RWPE2 (cell line): ENCODE measurements at regions not wholly inside any gene's neighbourhood (a gene's known extent, or its start where the extent isn't known, plus 50 kb on each side); places are given as distances from the start of the nearest gene placed in this dataset.

Experiments used
- ATAC-seq: fragments of 200-7000 bp; cut with Tn5 transposase; 3 replicates; pipeline ENCODE4 v1.9.1; 2021; ENCODE audit warnings: low read depth
- DNase-seq: peaks from one replicate; pipeline ENCODE4 v3.0.0-alpha.2; 2020; ENCODE audit warnings: low spot score
- H3K27ac ChIP-seq: fragments of 450-650 bp; 2 replicates; pipeline ENCODE4 v1.5.1; 2017; ENCODE audit warnings: mild to moderate bottlenecking; ENCODE audit not compliant: poor library complexity, severe bottlenecking
- H3K27me3 ChIP-seq: fragments of 250-450 bp; sonication (Bioruptor Pico); 2 replicates; pipeline ENCODE4 v1.5.1; 2021; ENCODE audit warnings: mild to moderate bottlenecking, moderate library complexity; ENCODE audit not compliant: insufficient read depth, poor library complexity, severe bottlenecking
- H3K36me3 ChIP-seq: fragments of 250-450 bp; sonication (Bioruptor Pico); 2 replicates; pipeline ENCODE4 v1.5.1; 2020; ENCODE audit warnings: low read depth, mild to moderate bottlenecking, moderate library complexity
- H3K4me1 ChIP-seq: fragments of 250-450 bp; sonication (Bioruptor Pico); 2 replicates; pipeline ENCODE4 v1.5.1; 2021; ENCODE audit warnings: mild to moderate bottlenecking, moderate library complexity; ENCODE audit not compliant: insufficient read depth, poor library complexity, severe bottlenecking
- H3K4me3 ChIP-seq: fragments of 250-450 bp; sonication (Bioruptor Pico); 2 replicates; pipeline ENCODE4 v1.5.1; 2021; ENCODE audit warnings: mild to moderate bottlenecking, moderate library complexity; ENCODE audit not compliant: severe bottlenecking
- H3K9me3 ChIP-seq: fragments of 250-450 bp; sonication (Bioruptor Pico); 2 replicates; pipeline ENCODE4 v1.5.1; 2021; ENCODE audit warnings: mild to moderate bottlenecking, moderate library complexity; ENCODE audit not compliant: severe bottlenecking
- TF ChIP-seq, protein P1 (sequence below): fragments of 450-650 bp; IDR thresholded peaks from one replicate; pipeline ENCODE4 v1.5.1; 2017; ENCODE audit warnings: mild to moderate bottlenecking, moderate library complexity; ENCODE audit not compliant: poor library complexity, severe bottlenecking

DNA sequence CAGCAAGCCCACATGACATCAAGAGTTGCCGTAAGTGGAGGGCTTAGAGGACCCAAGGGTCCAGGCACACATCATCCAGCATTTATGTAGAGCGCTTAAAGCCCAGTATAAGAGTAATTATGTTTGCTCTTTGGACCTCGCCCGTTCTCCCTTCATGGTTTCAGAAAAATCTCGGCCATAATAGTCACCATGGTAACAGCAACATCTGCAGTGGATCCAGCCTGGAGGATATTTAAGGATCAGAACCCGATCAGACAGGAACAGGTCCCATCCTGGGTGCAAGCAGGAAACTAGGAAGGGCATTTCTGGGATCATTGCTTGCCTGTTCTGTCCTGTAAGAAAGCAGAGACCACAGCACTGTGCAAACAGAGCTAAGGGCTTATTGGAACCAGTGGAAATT, 89.9 kb upstream of the KAZN start:
- Histone ChIP-seq H3K27ac (no peak overlapping the region), H3K27me3 (no peaks in the 10 kb centered on the region), H3K4me1 (no peaks in the 10 kb centered on the region), H3K4me3 (no peak overlapping the region), H3K36me3 (no peaks in the 10 kb centered on the region), H3K9me3 (no peaks in the 10 kb centered on the region)
- ATAC-seq (no peak), DNase-seq (no peak)
- TF ChIP-seq, protein P1, sequence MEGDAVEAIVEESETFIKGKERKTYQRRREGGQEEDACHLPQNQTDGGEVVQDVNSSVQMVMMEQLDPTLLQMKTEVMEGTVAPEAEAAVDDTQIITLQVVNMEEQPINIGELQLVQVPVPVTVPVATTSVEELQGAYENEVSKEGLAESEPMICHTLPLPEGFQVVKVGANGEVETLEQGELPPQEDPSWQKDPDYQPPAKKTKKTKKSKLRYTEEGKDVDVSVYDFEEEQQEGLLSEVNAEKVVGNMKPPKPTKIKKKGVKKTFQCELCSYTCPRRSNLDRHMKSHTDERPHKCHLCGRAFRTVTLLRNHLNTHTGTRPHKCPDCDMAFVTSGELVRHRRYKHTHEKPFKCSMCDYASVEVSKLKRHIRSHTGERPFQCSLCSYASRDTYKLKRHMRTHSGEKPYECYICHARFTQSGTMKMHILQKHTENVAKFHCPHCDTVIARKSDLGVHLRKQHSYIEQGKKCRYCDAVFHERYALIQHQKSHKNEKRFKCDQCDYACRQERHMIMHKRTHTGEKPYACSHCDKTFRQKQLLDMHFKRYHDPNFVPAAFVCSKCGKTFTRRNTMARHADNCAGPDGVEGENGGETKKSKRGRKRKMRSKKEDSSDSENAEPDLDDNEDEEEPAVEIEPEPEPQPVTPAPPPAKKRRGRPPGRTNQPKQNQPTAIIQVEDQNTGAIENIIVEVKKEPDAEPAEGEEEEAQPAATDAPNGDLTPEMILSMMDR: no peak

GRCh38 chr1:14511166-14511680, 87.3 kb upstream of the KAZN start:
- DNase-seq (no peak), ATAC-seq (no peak)
- Histone ChIP-seq H3K27me3 (no peaks in the 10 kb centered on the region), H3K9me3 (no peaks in the 10 kb centered on the region), H3K4me3 (no peak overlapping the region), H3K36me3 (no peaks in the 10 kb centered on the region), H3K4me1 (no peaks in the 10 kb centered on the region), H3K27ac (no peak overlapping the region)
- TF ChIP-seq, protein P1: no peak

DNA sequence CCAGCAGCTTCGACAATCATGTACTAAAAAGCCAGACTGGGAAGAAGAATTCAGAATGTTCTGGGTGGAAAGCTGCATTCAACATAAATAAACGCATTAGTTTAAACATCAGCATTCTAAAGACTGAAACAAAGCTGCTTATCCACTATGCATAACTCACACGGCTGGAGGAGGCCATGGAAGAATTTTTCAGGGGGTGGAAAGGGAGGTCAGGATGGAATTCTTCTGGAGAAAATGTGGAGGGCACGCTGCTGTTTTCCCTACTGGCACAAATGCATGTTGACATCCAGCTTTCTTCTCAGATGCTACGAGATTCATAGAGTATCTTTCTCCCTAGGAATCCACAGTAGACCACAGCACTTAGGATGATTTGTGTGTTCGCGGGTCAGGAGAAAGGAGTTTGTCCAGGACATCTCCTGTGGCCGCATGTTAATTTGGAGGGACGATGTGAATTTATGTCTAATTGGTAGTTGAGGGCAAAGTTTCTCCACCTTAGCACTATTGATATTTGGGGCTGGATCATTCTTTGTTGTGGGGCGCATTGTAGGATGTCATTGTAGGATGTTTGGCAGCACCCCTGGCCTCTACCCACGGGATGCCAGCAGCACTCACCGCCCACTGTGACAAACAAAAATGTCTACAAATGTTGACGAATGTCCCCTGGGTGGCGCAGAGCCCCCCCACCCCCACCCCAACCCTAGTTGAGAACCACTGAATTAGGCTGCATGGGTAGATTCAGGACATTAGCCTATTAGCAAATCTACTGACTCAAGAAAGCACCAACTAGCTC, 86.5 kb upstream of the KAZN start:
- TF ChIP-seq, protein P1: no peak
- Histone ChIP-seq H3K27ac (no peak overlapping the region), H3K4me1 (peaks cover 4% of the 10 kb centered on the region), H3K27me3 (no peaks in the 10 kb centered on the region), H3K9me3 (no peaks in the 10 kb centered on the region), H3K4me3 (no peak overlapping the region), H3K36me3 (no peaks in the 10 kb centered on the region)
- no peak for ATAC-seq
- DNase-seq: no peak

DNA sequence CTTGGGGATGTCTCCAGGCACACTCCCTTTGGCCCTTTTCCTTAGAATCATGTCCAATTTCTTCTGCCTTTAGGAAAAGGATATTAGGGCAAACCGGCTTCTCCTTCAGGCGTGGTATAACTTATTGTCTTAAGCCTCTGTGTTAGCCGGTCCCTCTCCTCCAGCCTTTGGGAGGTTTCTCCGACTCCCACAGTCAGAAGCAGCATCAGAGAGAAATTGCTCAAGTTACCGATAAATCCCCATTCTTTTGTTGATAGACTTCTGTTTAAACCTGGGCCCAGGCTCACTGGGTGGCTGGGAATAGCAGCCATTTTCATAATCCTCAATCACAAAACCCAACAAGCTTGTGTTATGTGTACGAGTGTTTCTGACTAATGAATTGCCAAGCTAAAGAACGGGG, 85.4 kb upstream of the KAZN start:
- Histone ChIP-seq H3K36me3 (no peaks in the 10 kb centered on the region), H3K9me3 (no peaks in the 10 kb centered on the region), H3K27ac (no peak overlapping the region), H3K4me3 (no peak overlapping the region), H3K27me3 (no peaks in the 10 kb centered on the region), H3K4me1 (peaks cover 12% of the 10 kb centered on the region)
- ATAC-seq: no peak
- no peak for DNase-seq
- TF ChIP-seq, protein P1: no peak

DNA sequence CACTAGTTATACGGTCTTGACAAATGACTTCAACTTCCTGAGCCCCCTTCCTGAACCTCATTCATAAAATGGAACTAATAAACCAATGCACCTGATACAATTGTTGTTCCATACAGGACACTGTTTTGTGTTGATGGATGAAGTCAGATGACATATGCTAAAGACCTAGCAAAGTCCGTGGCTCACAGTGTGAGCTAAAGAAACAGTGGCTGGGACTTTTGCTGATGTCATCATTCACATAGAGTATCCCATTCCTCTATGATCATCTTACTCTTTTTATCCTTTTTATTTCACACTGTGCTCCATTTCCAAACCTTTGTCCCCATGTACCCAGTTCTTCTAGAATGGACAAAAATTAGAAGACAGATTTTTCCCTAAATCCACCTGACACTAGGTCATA, 83.7 kb upstream of the KAZN start:
- no peak for DNase-seq
- Histone ChIP-seq H3K9me3 (no peaks in the 10 kb centered on the region), H3K4me1 (peaks cover 12% of the 10 kb centered on the region), H3K4me3 (no peak overlapping the region), H3K36me3 (no peaks in the 10 kb centered on the region), H3K27me3 (no peaks in the 10 kb centered on the region), H3K27ac (no peak overlapping the region)
- ATAC-seq: no peak
- TF ChIP-seq, protein P1: no peak
